ENCODE measurements at regions not wholly inside any gene's neighbourhood (a gene's known extent, or its start where the extent isn't known, plus 50 kb on each side); places are given as distances from the start of the nearest gene placed in this dataset.

DNA sequence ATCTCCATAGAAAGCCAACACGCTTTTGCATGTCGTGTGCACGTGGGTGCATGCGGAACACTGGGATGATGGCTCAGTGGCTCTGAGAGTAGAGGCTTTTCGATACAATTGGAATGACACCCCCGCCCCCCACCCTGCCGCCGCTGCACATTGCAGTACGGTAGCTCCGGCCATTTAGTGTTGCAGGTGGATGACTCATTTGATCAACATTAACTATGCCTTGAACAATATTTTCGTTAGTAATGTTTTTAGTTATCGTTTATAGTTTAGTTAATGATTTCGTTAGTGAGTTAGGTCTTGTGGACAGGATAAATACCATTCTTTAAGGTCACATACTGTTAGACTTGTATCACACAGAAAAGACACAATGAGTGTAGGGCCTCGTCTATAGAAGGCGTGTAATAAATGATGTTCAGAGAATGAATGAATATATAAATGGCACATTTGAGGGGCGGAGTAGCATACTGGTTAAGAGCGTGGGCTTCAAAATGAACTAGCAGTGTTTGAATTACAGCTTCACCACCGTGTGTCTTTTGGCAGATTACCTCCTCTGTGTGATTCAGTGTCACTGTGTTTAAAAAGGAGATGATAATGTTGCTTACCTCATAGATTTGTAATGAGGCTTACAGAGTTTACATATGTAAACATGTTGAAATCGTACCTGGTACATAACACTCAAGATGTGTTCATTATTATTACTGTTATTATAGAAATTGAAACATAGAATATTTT, 67.2 kb upstream of the TENM3 start:
- H3K4me1 ChIP-seq (ENCODE audit: control insufficient read depth in 5 of 5, insufficient read depth in 5 of 5, low read length in 5 of 5) = peaks cover 0 to 4% (median 0%) of the 10 kb centered on the region in 5 donors
- H3K9me3 ChIP-seq (ENCODE audit: control insufficient read depth in 4 of 4, insufficient read depth in 3 of 4, low read length in 3 of 4) = no peaks in the 10 kb centered on the region
- H3K27me3 ChIP-seq (ENCODE audit: control insufficient read depth in 3 of 3, insufficient read depth in 3 of 3, low read length in 2 of 3) = peaks cover 0 to 44% (median 0%) of the 10 kb centered on the region in 3 donors
- no peak for DNase-seq
- TF ChIP-seq, protein P1, sequence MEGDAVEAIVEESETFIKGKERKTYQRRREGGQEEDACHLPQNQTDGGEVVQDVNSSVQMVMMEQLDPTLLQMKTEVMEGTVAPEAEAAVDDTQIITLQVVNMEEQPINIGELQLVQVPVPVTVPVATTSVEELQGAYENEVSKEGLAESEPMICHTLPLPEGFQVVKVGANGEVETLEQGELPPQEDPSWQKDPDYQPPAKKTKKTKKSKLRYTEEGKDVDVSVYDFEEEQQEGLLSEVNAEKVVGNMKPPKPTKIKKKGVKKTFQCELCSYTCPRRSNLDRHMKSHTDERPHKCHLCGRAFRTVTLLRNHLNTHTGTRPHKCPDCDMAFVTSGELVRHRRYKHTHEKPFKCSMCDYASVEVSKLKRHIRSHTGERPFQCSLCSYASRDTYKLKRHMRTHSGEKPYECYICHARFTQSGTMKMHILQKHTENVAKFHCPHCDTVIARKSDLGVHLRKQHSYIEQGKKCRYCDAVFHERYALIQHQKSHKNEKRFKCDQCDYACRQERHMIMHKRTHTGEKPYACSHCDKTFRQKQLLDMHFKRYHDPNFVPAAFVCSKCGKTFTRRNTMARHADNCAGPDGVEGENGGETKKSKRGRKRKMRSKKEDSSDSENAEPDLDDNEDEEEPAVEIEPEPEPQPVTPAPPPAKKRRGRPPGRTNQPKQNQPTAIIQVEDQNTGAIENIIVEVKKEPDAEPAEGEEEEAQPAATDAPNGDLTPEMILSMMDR (IDR thresholded peaks at IDR 0.05; ENCODE audit: control extremely low read depth, extremely low read depth) = no peak
- no peak for ATAC-seq (ENCODE audit: insufficient read depth, low FRiP score)
- H3K27ac ChIP-seq (ENCODE audit: low read depth in 1 of 2, low read length in 1 of 2) = no peak overlapping the region
- H3K9ac ChIP-seq (ENCODE audit: insufficient read depth in 1 of 2, low read length in 2 of 2) = no peak overlapping the region
- no peak overlapping the region for H3K4me3 ChIP-seq
- H3K36me3 ChIP-seq (ENCODE audit: control insufficient read depth in 4 of 4, insufficient read depth in 4 of 4, low read length in 4 of 4) = no peaks in the 10 kb centered on the region
- 85 to 93% methylated on average over 19 of the region's 19 CpGs for WGBS, 2 donors

DNA sequence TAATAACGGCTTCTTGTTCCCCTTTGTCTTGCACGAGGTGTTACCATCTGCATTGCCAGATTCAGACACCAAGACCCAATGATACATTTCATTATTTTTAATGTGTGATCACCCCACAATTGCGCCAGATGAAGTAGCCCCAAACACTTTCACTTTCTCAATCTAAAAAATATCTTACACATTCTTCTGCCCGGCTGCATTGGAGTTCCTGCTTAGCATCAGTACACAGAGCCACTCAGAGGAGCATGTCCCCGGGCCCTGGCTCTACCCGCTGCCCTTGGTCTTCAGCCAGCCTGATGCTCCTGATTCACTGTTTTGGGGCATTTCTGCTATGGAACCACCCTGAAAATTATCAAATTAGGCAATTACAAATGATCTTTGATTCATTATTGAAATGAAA, 66.0 kb upstream of the TENM3 start:
- H3K27ac ChIP-seq (ENCODE audit: low read depth in 1 of 2, low read length in 1 of 2) = no peak overlapping the region
- WGBS, 2 donors = 81 to 90% methylated on average over 6 of the region's 6 CpGs
- ATAC-seq (ENCODE audit: insufficient read depth, low FRiP score) (no peak), DNase-seq (no peak)
- H3K4me3 ChIP-seq = no peak overlapping the region
- H3K27me3 ChIP-seq (ENCODE audit: control insufficient read depth in 3 of 3, insufficient read depth in 3 of 3, low read length in 2 of 3) = peaks cover 0 to 46% (median 0%) of the 10 kb centered on the region in 3 donors
- TF ChIP-seq, protein P1 (IDR thresholded peaks at IDR 0.05; ENCODE audit: control extremely low read depth, extremely low read depth) = no peak
- H3K9me3 ChIP-seq (ENCODE audit: control insufficient read depth in 4 of 4, insufficient read depth in 3 of 4, low read length in 3 of 4) = no peaks in the 10 kb centered on the region
- peaks cover 0 to 4% (median 0%) of the 10 kb centered on the region in 5 donors for H3K4me1 ChIP-seq (ENCODE audit: control insufficient read depth in 5 of 5, insufficient read depth in 5 of 5, low read length in 5 of 5)
- no peak overlapping the region for H3K9ac ChIP-seq (ENCODE audit: insufficient read depth in 1 of 2, low read length in 2 of 2)
- no peaks in the 10 kb centered on the region for H3K36me3 ChIP-seq (ENCODE audit: control insufficient read depth in 4 of 4, insufficient read depth in 4 of 4, low read length in 4 of 4)

DNA sequence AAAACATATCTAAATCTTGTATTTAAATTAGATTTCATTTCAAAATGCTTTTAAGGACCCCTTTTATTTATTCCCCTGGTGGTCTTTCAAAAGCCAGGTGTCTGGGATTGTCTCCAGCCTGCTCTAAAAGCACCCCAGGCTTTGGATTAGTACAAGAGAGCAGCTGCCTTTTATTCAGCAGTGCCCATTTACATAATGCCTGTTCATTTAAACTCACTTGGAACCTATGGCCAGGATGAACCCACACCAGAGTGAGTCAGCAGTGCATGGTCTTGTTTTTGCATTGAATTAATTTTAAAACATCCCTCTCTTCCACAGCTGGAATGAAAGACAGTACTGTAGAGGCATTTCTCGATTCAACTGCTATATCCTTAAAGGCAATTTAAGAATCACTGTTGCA, 64.1 kb upstream of the TENM3 start:
- H3K9me3 ChIP-seq (ENCODE audit: control insufficient read depth in 4 of 4, insufficient read depth in 3 of 4, low read length in 3 of 4) = no peaks in the 10 kb centered on the region
- ATAC-seq (ENCODE audit: insufficient read depth, low FRiP score) = no peak
- H3K4me3 ChIP-seq = no peak overlapping the region
- H3K9ac ChIP-seq (ENCODE audit: insufficient read depth in 1 of 2, low read length in 2 of 2) = no peak overlapping the region
- H3K4me1 ChIP-seq (ENCODE audit: control insufficient read depth in 5 of 5, insufficient read depth in 5 of 5, low read length in 5 of 5) = peaks cover 0 to 4% (median 0%) of the 10 kb centered on the region in 5 donors
- H3K27ac ChIP-seq (ENCODE audit: low read depth in 1 of 2, low read length in 1 of 2) = no peak overlapping the region
- H3K27me3 ChIP-seq (ENCODE audit: control insufficient read depth in 3 of 3, insufficient read depth in 3 of 3, low read length in 2 of 3) = peaks cover 0 to 47% (median 0%) of the 10 kb centered on the region in 3 donors
- 86 to 89% methylated on average over 1 of the region's 1 CpG for WGBS, 2 donors
- TF ChIP-seq, protein P1 (IDR thresholded peaks at IDR 0.05; ENCODE audit: control extremely low read depth, extremely low read depth) = no peak
- DNase-seq = no peak
- no peaks in the 10 kb centered on the region for H3K36me3 ChIP-seq (ENCODE audit: control insufficient read depth in 4 of 4, insufficient read depth in 4 of 4, low read length in 4 of 4)
